HG03139 (cell line): ENCODE measurements at regions not wholly inside any gene's neighbourhood (a gene's known extent, or its start where the extent isn't known, plus 50 kb on each side); places are given as distances from the start of the nearest gene placed in this dataset.

Experiments used
- ATAC-seq: cut with Tn5 transposase; IDR thresholded peaks from one replicate; pipeline ENCODE4 v1.9.1; 2021; ENCODE audit not compliant: unreplicated experiment

GRCh38 chr3:57009802-57010201 is 50.7 kb upstream of the SPATA12 start:
- no peak for ATAC-seq

GRCh38 chr3:57009367-57009766 is 51.1 kb upstream of the SPATA12 start:
- ATAC-seq: no peak

GRCh38 chr3:57007521-57008460 is 52.7 kb upstream of the SPATA12 start:
- no peak for ATAC-seq

- no peak for ATAC-seq
Measured at GRCh38 chr3:57006949-57007419, 53.5 kb upstream of the SPATA12 start.

DNA sequence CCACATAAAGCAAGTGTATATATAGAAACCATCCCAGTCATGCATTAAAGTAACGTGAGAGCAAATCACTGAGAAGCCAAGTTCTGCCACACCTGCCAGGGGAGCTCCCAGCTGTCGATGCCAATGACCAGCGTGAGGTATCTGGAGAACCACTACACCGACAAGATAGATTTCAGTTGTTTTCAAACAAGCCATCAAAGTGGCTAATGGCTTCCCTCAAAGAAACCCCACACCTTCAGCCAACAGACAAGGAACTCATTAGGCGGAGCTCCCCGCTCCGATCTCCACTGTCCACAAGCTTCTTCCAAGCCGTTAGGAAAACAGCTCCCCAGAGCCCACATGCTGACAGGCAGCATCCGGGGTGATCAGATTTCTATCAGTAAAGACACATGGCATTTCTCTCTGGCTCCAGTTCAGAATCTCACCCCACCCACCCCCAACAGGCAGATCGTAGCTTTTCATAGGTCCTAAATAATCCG is 54.2 kb upstream of the SPATA12 start:
- no peak for ATAC-seq

GRCh38 chr3:57004229-57004628 is 56.2 kb upstream of the SPATA12 start:
- ATAC-seq: no peak

- no peak for ATAC-seq
Measured at GRCh38 chr3:57003676-57004075, 56.8 kb upstream of the SPATA12 start.

DNA sequence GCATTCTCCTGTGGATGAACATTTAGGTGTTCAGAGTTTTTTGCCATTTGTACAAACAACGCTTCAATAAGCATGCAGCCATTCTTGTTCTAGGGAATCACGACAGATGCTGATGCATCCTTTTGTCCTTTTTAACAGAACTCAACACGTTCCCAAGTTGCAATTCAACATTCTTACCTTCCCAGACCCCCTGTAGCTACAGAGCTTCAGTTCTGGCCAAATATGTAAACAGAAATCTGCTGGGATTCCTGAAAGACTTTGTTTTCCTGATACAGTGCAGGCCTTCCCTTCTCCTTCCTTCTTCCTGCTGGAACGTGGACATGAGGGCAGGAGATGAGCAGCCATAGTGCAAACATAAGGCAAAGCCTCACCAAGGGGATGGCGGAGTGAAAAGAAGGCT is 59.1 kb upstream of the SPATA12 start:
- ATAC-seq: no peak

- no peak for ATAC-seq
Measured at GRCh38 chr3:57000012-57000411, 60.5 kb upstream of the SPATA12 start.

- no peak for ATAC-seq
Measured at GRCh38 chr3:56999547-56999946, 60.9 kb upstream of the SPATA12 start.

DNA sequence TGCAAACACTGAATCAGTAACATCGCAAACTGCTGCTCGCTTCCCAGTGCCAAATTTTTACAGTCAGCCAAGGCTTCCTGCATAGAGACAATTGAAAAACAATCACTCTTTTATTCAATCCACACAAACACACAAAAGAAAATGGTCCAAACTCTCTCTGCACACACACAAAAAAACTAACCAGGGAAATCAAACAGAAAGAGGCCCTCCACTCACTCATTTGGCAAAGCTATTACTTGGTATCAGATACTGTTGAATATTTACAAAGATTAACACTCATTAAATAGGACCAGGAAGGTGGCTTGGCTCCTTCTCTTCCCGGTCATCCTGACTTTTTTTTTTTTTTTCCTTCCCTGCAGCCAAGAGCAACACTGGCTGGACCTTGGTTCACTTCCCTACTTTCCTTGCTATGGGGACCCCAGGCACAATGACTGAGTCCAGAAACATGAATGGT is 62.4 kb upstream of the SPATA12 start:
- ATAC-seq: no peak

GRCh38 chr3:56997675-56998074 is 62.8 kb upstream of the SPATA12 start:
- ATAC-seq: no peak

DNA sequence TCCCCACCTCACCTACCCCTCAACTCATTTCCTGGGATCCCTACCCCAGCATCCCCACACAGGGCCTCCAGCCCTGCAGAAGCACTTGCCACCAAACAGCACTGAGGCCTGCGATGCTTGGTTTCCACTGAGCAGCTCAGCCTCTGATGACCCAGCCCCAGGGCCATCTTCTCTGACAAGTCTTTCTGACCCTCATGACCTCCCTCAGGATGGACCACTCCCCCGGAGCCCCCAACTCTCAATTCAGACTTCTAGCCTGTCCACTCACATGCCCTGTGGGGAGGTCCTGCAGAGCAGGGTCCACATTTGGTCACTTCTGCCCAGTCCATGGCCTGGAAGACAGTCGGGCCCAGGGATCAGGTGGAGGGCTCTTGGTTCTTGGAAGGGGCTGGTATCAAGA is 63.4 kb upstream of the SPATA12 start:
- no peak for ATAC-seq

DNA sequence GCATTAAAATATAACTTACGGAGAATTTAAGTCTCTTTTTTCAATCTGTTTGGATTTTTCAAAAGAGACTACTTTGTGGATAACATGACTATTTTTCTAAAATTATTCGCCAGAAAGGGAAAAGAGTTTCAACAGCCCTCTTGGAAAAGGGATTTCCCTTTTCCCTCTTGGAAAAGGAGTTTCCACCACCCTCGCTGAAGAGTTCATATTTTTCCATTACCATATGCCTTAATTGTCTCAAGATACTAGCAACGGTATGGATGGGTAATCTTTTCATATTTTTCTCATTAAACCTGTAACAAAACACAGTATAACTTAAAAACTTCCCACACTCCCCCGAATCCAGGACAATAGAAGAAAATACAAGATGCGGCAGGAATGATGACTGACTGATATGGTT is 66.1 kb upstream of the SPATA12 start:
- no peak for ATAC-seq

DNA sequence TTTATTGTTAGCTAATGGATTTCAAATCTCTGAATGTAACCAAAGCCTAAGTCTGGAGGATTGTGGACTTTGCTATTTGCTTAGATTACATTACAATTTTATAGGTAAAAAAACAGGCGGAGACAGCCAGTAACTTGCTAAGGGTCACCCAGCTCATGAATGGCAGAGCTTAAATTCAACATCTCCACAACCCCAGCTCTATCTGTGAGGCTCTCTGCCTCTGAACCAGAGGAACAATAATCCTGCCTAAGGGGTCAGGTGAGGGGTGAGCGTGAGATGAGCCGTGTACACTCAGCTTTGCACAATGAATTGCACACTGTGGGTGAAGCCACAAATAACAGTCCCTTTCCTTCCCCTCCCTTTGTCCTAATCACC is 69.8 kb upstream of the SPATA12 start:
- ATAC-seq: no peak

- ATAC-seq: no peak
Measured at GRCh38 chr3:56989977-56990640, 70.4 kb upstream of the SPATA12 start.

- no peak for ATAC-seq
Measured at GRCh38 chr3:56989169-56989976, 71.1 kb upstream of the SPATA12 start.

DNA sequence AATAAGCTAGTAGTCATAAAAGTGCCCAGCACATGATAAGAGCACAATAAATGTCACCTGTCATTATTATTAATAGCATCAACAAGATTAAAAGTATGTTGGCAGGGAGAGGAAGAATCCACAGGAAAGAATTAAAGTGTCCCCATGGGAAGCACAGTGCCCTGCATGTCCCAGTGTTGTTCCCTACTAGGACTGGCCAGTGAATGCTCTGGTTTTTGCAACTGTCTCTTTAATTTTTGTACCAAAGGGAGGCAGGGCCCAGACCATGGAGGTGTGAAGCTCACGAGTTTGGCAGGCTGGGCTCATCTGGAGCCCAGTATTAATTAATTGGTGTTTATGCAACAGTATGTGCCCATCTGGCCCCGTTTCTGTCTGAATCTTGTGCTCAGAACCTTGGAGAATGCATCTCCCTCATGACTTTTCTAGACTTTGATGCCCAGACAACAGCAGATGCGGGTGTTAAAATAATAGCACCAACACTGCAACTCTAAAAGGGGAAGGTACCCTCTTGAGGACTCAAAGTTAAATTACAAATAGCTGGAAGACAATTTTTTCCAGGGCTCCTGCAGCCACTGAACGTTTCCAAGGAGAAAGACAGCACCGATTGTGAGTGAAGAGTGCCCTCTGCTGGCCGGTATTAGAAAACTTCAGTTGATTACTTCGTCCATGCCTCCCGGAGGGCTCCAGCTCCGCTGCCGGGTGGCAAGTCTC is 71.9 kb upstream of the SPATA12 start:
- ATAC-seq: no peak

- no peak for ATAC-seq
Measured at GRCh38 chr3:56987238-56987895, 73.1 kb upstream of the SPATA12 start.

- ATAC-seq: no peak
Measured at GRCh38 chr3:56986347-56986746, 74.1 kb upstream of the SPATA12 start.
